Neural progenitor cell (in vitro differentiated cells): ENCODE measurements at regions not wholly inside any gene's neighbourhood (a gene's known extent, or its start where the extent isn't known, plus 50 kb on each side); places are given as distances from the start of the nearest gene placed in this dataset.

Experiments used
- CTCF ChIP-seq: fragments of 200-600 bp; sonication (generic); IDR thresholded peaks from 2 replicates; pipeline ENCODE4 v1.5.1; 2017; ENCODE audit warnings: antibody characterized with exemption, mild to moderate bottlenecking
- EZH2 ChIP-seq: fragments of 200-600 bp; sonication (generic); IDR thresholded peaks from 2 replicates; pipeline ENCODE4 v1.6.1; 2017; ENCODE audit warnings: antibody characterized with exemption, mild to moderate bottlenecking, moderate library complexity
- EZH2phosphoT487 ChIP-seq: fragments of 200-600 bp; sonication (generic); IDR thresholded peaks from 2 replicates; pipeline ENCODE4 v1.6.1; 2017; ENCODE audit warnings: antibody characterized with exemption

DNA sequence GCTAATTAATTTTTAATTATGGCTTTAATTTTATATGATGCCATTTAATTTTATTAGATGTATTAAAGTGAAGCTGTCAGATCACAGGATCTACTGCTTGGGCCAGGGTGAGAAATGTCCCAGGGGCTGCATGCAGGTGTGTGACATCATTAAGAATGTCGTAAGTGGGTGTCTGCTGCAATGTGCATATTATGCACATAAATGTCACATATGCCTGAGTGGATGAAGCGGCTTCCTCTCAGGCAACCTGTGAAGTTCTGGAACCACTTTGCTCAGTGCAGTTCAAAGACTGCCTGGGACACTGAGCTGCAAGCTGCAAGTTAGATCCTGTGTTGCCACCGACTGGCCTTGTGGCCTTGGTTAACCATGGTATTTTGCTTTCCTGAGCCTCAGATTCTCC is 355.0 kb downstream of the UQCRFS1 start:
- TF ChIP-seq EZH2 (no peak), CTCF (no peak), EZH2phosphoT487 (no peak)
